HepG2 (cell line): ENCODE measurements at regions not wholly inside any gene's neighbourhood (a gene's known extent, or its start where the extent isn't known, plus 50 kb on each side); places are given as distances from the start of the nearest gene placed in this dataset.

Experiments used
- ATAC-seq: fragments of 200-7000 bp; cut with Tn5 transposase; 3 replicates; pipeline ENCODE4 v1.9.1; 2020; ENCODE audit warnings: mild to moderate bottlenecking, moderate library complexity
- BruUV-seq: library from RNA; stranded (reverse); fragments of 400-500 nt; replicated peaks from 2 replicates; lab custom pipeline; 2021; lab: Mats Ljungman, UMichigan
- CTCF ChIA-PET: fragments of 300-600 bp; formaldehyde crosslinking; extraction: SDS; loops from one replicate; lab custom pipeline; 2021; ENCODE audit warnings: low total read pairs, inconsistent platforms, low intra/inter-chr PET ratio; lab: Yijun Ruan, JAX
- POLR2A ChIA-PET: fragments of 350-600 bp; sonication (Branson Sonifier 250); formaldehyde crosslinking; loops from one replicate; lab custom pipeline; 2020; ENCODE audit warnings: antibody characterized with exemption, inconsistent platforms; lab: Yijun Ruan, JAX
- DNase-seq: peaks from one replicate; pipeline ENCODE4 v3.0.0-alpha.2; 2015; ENCODE audit warnings: low spot score
- FAIRE-seq: peaks from 3 replicates; lab custom pipeline; 2011; peaks lifted over from hg19 to GRCh38; lab: Jason Lieb, UNC
- H2AFZ ChIP-seq: one replicate; pipeline ENCODE4 v1.6.1; 2011; ENCODE audit warnings: low read length, inconsistent platforms
- H3K27ac ChIP-seq: fragments of 300-600 bp; 3 replicates; pipeline ENCODE4 v1.8.0; 2011; ENCODE audit warnings: mixed run types, mild to moderate bottlenecking, mixed read lengths, low read length, inconsistent platforms; ENCODE audit not compliant: insufficient read depth; ENCODE audit errors: extremely low read length
- H3K27me3 ChIP-seq, 2 experiments: fragments of 200-600 bp in 1 of 2; 2 replicates in 1 of 2; 3 replicates in 1 of 2; pipeline versions ENCODE4 v1.6.0 to v1.8.0; 2011; ENCODE audit warnings: low read length in 2 of 2, mild to moderate bottlenecking in 2 of 2, moderate library complexity in 2 of 2, inconsistent platforms in 1 of 2; ENCODE audit not compliant: insufficient read depth in 2 of 2, control insufficient read depth in 1 of 2
- H3K36me3 ChIP-seq, 2 experiments: fragments of 200-600 bp in 1 of 2; replicated peaks in 1 of 2; 2 replicates in 1 of 2; 3 replicates in 1 of 2; pipeline versions ENCODE4 v1.5.1 to v1.8.0; 2011; ENCODE audit warnings: low read length in 2 of 2, inconsistent platforms in 1 of 2; ENCODE audit not compliant: insufficient read depth in 2 of 2, control insufficient read depth in 1 of 2
- H3K4me1 ChIP-seq: 2 replicates; pipeline ENCODE4 v1.5.1; 2012; ENCODE audit warnings: low read length, inconsistent platforms; ENCODE audit not compliant: insufficient read depth
- H3K4me2 ChIP-seq: 2 replicates; pipeline ENCODE4 v1.6.0; 2011; ENCODE audit warnings: low read depth, low read length, inconsistent platforms
- H3K4me3 ChIP-seq, 3 experiments: fragments of 200-600 bp in 1 of 3; sonication (generic), shearing (Covaris generic) in 1 of 3; replicated peaks in 1 of 3; 2 replicates each; pipeline ENCODE4 v1.5.1; 2011 to 2016; ENCODE audit warnings: low read length in 3 of 3, inconsistent platforms in 2 of 3, low read depth in 2 of 3, mild to moderate bottlenecking in 2 of 3, control low read depth in 1 of 3, mixed read lengths in 1 of 3; ENCODE audit not compliant: insufficient read depth in 1 of 3
- H3K79me2 ChIP-seq: one replicate; pipeline ENCODE4 v1.6.1; 2011; ENCODE audit warnings: low read length, inconsistent platforms; ENCODE audit not compliant: insufficient read depth
- H3K9ac ChIP-seq: 2 replicates; pipeline ENCODE4 v1.6.0; 2011; ENCODE audit warnings: mild to moderate bottlenecking, low read depth, low read length, inconsistent platforms; ENCODE audit not compliant: insufficient read depth
- H3K9me3 ChIP-seq: 2 replicates; pipeline ENCODE4 v1.5.1; 2012; ENCODE audit warnings: mild to moderate bottlenecking, low read length
- H4K20me1 ChIP-seq: 2 replicates; pipeline ENCODE4 v1.6.0; 2011; ENCODE audit warnings: inconsistent platforms, mild to moderate bottlenecking, low read length, moderate library complexity; ENCODE audit not compliant: insufficient read depth
- AKAP8 ChIP-seq: sonication (generic); formaldehyde crosslinking; IDR thresholded peaks from 2 replicates; pipeline ENCODE4 v1.5.1; 2020; ENCODE audit warnings: mild to moderate bottlenecking, missing genetic modification reagents
- GTF3A ChIP-seq: sonication (generic); formaldehyde crosslinking; conservative IDR thresholded peaks from 2 replicates; pipeline ENCODE4 v1.4.0; 2020; ENCODE audit warnings: mild to moderate bottlenecking, missing genetic modification reagents
- JDP2 ChIP-seq: sonication (generic); formaldehyde crosslinking; IDR thresholded peaks from 2 replicates; pipeline ENCODE4 v1.8.1; 2022; ENCODE audit warnings: missing genetic modification reagents, borderline replicate concordance
- ZNF232 ChIP-seq: sonication (generic); formaldehyde crosslinking; IDR thresholded peaks from 2 replicates; pipeline ENCODE4 v1.4.0; 2020; ENCODE audit warnings: missing genetic modification reagents, borderline replicate concordance
- ZNF431 ChIP-seq: sonication (generic); formaldehyde crosslinking; IDR thresholded peaks from 2 replicates; pipeline ENCODE4 v1.9.0; 2022; ENCODE audit warnings: missing genetic modification reagents, low read depth, mild to moderate bottlenecking, borderline replicate concordance
- ZNF768 ChIP-seq: sonication (generic); formaldehyde crosslinking; IDR thresholded peaks from 2 replicates; pipeline ENCODE4 v1.4.0; 2020; ENCODE audit warnings: missing genetic modification reagents
- WGBS: methylation state at CpG from one replicate; pipeline ENCODE4 v1.1.6; 2017; ENCODE audit warnings: low lambda C conversion rate; 5-methylcytosine and 5-hydroxymethylcytosine counted together
- in situ Hi-C: cut with HindIII; loops from 2 replicates; pipeline ENCODE4 v1.10.0; 2017; ENCODE audit warnings: low pct_unique_long_range_greater_than_20kb; ENCODE audit not compliant: extremely low pct_ligation_motif_present
- intact Hi-C: fragments of 100-400 bp; cut with micrococcal nuclease; formaldehyde crosslinking; loops from one replicate; pipeline ENCODE4 v1.10.0; 2022; ENCODE audit not compliant: unreplicated experiment
- TF ChIP-seq, protein P1 (sequence below): sonication (generic); formaldehyde crosslinking; IDR thresholded peaks from 2 replicates; pipeline ENCODE4 v1.9.0; 2022; ENCODE audit warnings: missing genetic modification reagents, mild to moderate bottlenecking, borderline replicate concordance
- TF ChIP-seq, protein P2 (sequence below): fragments of 450-650 bp; IDR thresholded peaks from 2 replicates; pipeline ENCODE4 v1.6.1; 2017
- TF ChIP-seq, protein P3 (sequence below): sonication (generic); formaldehyde crosslinking; IDR thresholded peaks from 2 replicates; pipeline ENCODE4 v1.4.0; 2020; ENCODE audit warnings: missing genetic modification reagents, borderline replicate concordance
- TF ChIP-seq, protein P4 (sequence below): fragments of 450-650 bp; IDR thresholded peaks from 2 replicates; pipeline ENCODE4 v1.6.1; 2017; ENCODE audit warnings: mild to moderate bottlenecking
- TF ChIP-seq, protein P5 (sequence below): sonication (generic); formaldehyde crosslinking; IDR thresholded peaks from 2 replicates; pipeline ENCODE4 v1.4.0; 2020; ENCODE audit warnings: missing genetic modification reagents, borderline replicate concordance

DNA sequence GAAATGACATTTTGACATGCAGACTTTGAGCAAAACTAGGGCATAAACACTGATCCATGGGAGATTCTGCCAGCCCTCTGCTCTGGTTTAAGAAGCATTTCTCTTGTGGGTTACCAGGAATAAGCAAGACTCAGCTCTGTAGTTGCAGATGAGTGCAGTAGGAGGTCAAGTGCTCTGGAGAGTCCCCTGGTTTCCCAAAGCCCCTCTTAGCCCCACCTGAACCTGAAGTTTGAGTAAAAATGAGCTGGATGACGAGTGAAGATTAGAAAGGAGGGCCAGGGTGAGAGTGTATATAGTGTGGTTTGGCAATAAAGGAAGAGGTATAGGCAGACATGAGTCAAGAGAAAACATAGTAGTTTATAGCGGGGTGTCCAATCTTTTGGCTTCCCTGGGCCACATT, 220.3 kb downstream of the ARL4A start:
- POLR2A ChIA-PET, result no interaction called here

More for the DNA sequence above, 220.3 kb downstream of the ARL4A start:
- no peaks in the 10 kb centered on the region for H3K36me3 ChIP-seq
- no peak for FAIRE-seq
- in situ Hi-C loops, result no loop called here
- H3K9me3 ChIP-seq, result no peaks in the 10 kb centered on the region
- no peak overlapping the region for H3K4me2 ChIP-seq
- no peak for TF ChIP-seq ZNF768 (CRISPR knock-in tag)
- TF ChIP-seq ZNF431 (CRISPR knock-in tag), result no peak
- no peak for TF ChIP-seq JDP2
- no peak for TF ChIP-seq ZNF232
- TF ChIP-seq, protein P1, sequence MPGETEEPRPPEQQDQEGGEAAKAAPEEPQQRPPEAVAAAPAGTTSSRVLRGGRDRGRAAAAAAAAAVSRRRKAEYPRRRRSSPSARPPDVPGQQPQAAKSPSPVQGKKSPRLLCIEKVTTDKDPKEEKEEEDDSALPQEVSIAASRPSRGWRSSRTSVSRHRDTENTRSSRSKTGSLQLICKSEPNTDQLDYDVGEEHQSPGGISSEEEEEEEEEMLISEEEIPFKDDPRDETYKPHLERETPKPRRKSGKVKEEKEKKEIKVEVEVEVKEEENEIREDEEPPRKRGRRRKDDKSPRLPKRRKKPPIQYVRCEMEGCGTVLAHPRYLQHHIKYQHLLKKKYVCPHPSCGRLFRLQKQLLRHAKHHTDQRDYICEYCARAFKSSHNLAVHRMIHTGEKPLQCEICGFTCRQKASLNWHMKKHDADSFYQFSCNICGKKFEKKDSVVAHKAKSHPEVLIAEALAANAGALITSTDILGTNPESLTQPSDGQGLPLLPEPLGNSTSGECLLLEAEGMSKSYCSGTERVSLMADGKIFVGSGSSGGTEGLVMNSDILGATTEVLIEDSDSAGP (CRISPR knock-in tag), result no peak
- TF ChIP-seq, protein P2, sequence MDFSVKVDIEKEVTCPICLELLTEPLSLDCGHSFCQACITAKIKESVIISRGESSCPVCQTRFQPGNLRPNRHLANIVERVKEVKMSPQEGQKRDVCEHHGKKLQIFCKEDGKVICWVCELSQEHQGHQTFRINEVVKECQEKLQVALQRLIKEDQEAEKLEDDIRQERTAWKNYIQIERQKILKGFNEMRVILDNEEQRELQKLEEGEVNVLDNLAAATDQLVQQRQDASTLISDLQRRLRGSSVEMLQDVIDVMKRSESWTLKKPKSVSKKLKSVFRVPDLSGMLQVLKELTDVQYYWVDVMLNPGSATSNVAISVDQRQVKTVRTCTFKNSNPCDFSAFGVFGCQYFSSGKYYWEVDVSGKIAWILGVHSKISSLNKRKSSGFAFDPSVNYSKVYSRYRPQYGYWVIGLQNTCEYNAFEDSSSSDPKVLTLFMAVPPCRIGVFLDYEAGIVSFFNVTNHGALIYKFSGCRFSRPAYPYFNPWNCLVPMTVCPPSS, result no peak
- TF ChIP-seq, protein P3, sequence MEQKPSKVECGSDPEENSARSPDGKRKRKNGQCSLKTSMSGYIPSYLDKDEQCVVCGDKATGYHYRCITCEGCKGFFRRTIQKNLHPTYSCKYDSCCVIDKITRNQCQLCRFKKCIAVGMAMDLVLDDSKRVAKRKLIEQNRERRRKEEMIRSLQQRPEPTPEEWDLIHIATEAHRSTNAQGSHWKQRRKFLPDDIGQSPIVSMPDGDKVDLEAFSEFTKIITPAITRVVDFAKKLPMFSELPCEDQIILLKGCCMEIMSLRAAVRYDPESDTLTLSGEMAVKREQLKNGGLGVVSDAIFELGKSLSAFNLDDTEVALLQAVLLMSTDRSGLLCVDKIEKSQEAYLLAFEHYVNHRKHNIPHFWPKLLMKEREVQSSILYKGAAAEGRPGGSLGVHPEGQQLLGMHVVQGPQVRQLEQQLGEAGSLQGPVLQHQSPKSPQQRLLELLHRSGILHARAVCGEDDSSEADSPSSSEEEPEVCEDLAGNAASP, result no peak
- TF ChIP-seq, protein P4, sequence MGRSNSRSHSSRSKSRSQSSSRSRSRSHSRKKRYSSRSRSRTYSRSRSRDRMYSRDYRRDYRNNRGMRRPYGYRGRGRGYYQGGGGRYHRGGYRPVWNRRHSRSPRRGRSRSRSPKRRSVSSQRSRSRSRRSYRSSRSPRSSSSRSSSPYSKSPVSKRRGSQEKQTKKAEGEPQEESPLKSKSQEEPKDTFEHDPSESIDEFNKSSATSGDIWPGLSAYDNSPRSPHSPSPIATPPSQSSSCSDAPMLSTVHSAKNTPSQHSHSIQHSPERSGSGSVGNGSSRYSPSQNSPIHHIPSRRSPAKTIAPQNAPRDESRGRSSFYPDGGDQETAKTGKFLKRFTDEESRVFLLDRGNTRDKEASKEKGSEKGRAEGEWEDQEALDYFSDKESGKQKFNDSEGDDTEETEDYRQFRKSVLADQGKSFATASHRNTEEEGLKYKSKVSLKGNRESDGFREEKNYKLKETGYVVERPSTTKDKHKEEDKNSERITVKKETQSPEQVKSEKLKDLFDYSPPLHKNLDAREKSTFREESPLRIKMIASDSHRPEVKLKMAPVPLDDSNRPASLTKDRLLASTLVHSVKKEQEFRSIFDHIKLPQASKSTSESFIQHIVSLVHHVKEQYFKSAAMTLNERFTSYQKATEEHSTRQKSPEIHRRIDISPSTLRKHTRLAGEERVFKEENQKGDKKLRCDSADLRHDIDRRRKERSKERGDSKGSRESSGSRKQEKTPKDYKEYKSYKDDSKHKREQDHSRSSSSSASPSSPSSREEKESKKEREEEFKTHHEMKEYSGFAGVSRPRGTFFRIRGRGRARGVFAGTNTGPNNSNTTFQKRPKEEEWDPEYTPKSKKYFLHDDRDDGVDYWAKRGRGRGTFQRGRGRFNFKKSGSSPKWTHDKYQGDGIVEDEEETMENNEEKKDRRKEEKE, result no peak
- no peak for TF ChIP-seq AKAP8 (CRISPR knock-in tag)
- TF ChIP-seq, protein P5, sequence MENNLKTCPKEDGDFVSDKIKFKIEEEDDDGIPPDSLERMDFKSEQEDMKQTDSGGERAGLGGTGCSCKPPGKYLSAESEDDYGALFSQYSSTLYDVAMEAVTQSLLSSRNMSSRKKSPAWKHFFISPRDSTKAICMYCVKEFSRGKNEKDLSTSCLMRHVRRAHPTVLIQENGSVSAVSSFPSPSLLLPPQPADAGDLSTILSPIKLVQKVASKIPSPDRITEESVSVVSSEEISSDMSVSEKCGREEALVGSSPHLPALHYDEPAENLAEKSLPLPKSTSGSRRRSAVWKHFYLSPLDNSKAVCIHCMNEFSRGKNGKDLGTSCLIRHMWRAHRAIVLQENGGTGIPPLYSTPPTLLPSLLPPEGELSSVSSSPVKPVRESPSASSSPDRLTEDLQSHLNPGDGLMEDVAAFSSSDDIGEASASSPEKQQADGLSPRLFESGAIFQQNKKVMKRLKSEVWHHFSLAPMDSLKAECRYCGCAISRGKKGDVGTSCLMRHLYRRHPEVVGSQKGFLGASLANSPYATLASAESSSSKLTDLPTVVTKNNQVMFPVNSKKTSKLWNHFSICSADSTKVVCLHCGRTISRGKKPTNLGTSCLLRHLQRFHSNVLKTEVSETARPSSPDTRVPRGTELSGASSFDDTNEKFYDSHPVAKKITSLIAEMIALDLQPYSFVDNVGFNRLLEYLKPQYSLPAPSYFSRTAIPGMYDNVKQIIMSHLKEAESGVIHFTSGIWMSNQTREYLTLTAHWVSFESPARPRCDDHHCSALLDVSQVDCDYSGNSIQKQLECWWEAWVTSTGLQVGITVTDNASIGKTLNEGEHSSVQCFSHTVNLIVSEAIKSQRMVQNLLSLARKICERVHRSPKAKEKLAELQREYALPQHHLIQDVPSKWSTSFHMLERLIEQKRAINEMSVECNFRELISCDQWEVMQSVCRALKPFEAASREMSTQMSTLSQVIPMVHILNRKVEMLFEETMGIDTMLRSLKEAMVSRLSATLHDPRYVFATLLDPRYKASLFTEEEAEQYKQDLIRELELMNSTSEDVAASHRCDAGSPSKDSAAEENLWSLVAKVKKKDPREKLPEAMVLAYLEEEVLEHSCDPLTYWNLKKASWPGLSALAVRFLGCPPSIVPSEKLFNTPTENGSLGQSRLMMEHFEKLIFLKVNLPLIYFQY, result no peak
- no peak for TF ChIP-seq GTF3A (CRISPR knock-in tag)
- TF ChIP-seq, all 625 proteins: peak for 0
- intact Hi-C loops, result no loop called here
- Histone ChIP-seq H3K4me3 (no peak overlapping the region), H3K4me1 (no peaks in the 10 kb centered on the region), H4K20me1 (no peaks in the 10 kb centered on the region), H2AFZ (no peak overlapping the region), H3K79me2 (no peaks in the 10 kb centered on the region), H3K27me3 (no peaks in the 10 kb centered on the region), H3K27ac (no peak overlapping the region), H3K9ac (no peak overlapping the region)
- DNase-seq, result no peak
- WGBS, result 52% methylated on average over 2 of the region's 2 CpGs
- no peak for ATAC-seq
- CTCF ChIA-PET, result no interaction called here
- BruUV-seq, result no TSS peak
